HepG2 (cell line): ENCODE measurements at regions not wholly inside any gene's neighbourhood (a gene's known extent, or its start where the extent isn't known, plus 50 kb on each side); places are given as distances from the start of the nearest gene placed in this dataset.

Experiments used
- FOXM1 ChIP-seq: sonication (generic); formaldehyde crosslinking; IDR thresholded peaks from 2 replicates; pipeline ENCODE4 v1.5.0; 2020; ENCODE audit warnings: missing genetic modification reagents
- KLF13 ChIP-seq: sonication (generic); formaldehyde crosslinking; IDR thresholded peaks from 2 replicates; pipeline ENCODE4 v1.4.0; 2020; ENCODE audit warnings: mild to moderate bottlenecking, missing genetic modification reagents
- NR2C2 ChIP-seq: sonication (generic); formaldehyde crosslinking; IDR thresholded peaks from 2 replicates; pipeline ENCODE4 v1.4.0; 2020; ENCODE audit warnings: missing genetic modification reagents, mild to moderate bottlenecking, moderate library complexity, borderline replicate concordance
- YY1 ChIP-seq: IDR thresholded peaks from 2 replicates; pipeline ENCODE4 v1.6.1; 2011; ENCODE audit warnings: low read length, low read depth, moderate library complexity, mild to moderate bottlenecking; ENCODE audit not compliant: insufficient read depth, insufficient replicate concordance
- TF ChIP-seq, protein P1 (sequence below): sonication (generic); formaldehyde crosslinking; IDR thresholded peaks from 2 replicates; pipeline ENCODE4 v1.4.0; 2020; ENCODE audit warnings: missing genetic modification reagents

DNA sequence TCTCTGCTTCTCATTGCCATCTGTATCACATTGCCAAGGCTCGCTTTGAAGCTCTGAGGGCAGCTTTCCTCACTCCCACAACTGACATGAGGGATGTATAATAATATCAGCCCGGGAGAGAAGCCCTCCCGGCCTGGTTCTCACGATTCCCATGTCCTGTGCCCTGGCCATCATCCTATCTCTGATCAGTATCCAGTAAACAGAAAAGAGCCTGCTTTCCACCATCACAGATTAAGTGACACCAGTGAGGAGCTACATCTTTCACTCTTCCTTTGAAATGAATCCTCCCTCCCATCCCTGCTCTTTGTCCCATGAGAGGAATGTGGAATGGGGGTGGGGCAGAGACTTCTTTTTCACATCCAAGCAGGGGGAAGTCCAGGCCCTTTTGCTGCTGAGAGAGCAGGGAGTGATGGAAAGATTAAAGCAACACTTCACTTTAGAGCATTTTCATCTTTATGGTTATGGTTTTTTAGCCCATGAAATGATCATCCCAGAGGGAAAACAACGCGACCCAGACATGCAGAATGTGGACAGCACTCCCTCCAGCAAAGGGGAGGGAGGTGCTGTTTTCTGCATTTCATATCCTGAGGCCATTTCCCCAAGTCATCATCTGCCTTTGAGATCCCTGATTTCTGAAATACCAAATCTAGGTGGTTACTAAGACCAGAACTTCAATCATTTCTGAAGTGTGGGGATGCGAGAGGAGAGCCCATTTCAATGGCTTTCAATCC is 84.6 kb upstream of the LYZL1 start:
- TF ChIP-seq NR2C2 (CRISPR knock-in tag), result no peak
- TF ChIP-seq KLF13, result no peak
- no peak for TF ChIP-seq YY1
- no peak for TF ChIP-seq FOXM1 (CRISPR knock-in tag)
- TF ChIP-seq, protein P1, sequence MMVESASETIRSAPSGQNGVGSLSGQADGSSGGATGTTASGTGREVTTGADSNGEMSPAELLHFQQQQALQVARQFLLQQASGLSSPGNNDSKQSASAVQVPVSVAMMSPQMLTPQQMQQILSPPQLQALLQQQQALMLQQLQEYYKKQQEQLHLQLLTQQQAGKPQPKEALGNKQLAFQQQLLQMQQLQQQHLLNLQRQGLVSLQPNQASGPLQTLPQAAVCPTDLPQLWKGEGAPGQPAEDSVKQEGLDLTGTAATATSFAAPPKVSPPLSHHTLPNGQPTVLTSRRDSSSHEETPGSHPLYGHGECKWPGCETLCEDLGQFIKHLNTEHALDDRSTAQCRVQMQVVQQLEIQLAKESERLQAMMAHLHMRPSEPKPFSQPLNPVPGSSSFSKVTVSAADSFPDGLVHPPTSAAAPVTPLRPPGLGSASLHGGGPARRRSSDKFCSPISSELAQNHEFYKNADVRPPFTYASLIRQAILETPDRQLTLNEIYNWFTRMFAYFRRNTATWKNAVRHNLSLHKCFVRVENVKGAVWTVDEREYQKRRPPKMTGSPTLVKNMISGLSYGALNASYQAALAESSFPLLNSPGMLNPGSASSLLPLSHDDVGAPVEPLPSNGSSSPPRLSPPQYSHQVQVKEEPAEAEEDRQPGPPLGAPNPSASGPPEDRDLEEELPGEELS (CRISPR knock-in tag), result no peak
